Stimulated activated CD4-positive, alpha-beta T cell treated with anti-CD3 and anti-CD28 coated beads, Interleukin-1b, Interleukin-23, amount 100 ng/mL, for 48 hours (primary cell): ENCODE measurements at regions not wholly inside any gene's neighbourhood (a gene's known extent, or its start where the extent isn't known, plus 50 kb on each side); places are given as distances from the start of the nearest gene placed in this dataset.
"Not testable (repeated sequence)": the region's sequence is repeated elsewhere in the genome, so short reads cannot be mapped to it uniquely, and the experiment has no call there.

Experiments used
- DNase-seq: peaks from one replicate; pipeline ENCODE4 v3.0.0-alpha.2; 2020

GRCh38 chr15:32342772-32343199 is 60.3 kb downstream of the GOLGA8K start:
- peak; percentile 3 for DNase-seq

- not testable (repeated sequence) for DNase-seq
These were observed 60.8 kb downstream of the GOLGA8K start for GRCh38 chr15:32342268-32342667.

GRCh38 chr15:32341530-32341929 is 61.6 kb downstream of the GOLGA8K start:
- not testable (repeated sequence) for DNase-seq

DNA sequence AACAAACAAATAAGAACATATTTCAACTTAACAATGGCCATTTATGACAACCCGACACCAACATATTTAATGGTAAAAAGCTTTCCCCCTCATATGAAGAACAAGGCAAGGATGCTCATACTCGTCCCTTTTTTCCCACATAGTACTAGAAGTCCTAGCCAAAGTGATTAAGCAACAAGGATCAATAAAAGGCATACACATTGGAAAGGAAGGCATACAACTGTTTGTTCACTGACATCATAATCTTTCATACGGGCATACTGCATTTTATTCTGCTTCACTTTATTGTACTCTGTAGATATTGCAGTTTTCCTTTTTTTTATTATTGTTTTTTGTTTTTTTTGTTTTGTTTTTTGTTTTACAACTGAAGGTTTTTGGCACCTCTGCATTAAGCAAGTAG is 66.3 kb downstream of the GOLGA8K start:
- DNase-seq: not testable (repeated sequence)

DNA sequence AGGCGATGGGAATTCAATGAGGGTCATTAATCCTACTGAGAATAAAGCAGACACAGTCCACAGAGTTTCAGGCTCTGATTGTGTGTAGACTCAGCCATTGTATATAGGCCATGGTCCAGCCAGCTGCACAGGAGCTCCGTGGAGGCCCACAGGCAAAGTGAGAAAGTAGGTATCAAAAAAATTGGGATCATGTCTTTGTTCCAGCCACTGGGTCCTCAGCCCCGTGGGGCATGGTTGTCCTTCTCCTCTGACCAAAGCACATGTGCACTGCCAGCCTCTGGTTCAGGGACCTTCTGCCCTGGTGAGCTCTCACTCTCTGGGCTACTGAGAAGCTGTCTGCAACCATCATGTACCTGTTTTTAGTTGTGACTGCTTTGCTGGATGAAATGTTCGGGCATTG is 79.7 kb downstream of the GOLGA8K start:
- DNase-seq: not testable (repeated sequence)

DNA sequence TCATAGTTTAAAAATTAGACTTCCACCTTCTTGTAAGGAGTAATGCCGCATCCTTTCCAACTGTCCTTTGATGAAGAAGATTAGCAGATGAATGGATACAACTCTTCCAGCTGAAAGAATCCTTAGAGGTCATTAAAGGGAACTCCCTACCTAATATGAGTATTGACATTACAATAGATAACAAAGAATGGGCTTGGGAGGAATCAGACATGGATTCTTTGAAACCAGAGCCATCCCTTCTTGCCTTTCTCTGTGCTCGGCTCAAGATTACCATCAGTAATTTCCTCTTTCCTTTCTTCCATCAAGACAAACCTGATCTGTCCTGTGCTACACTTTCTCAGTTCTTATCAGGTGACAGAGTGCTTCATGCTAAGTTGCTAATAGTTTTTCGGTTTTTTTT is 83.8 kb downstream of the GOLGA8K start:
- DNase-seq: not testable (repeated sequence)

GRCh38 chr15:32316482-32316881 is 86.6 kb downstream of the GOLGA8K start:
- DNase-seq: not testable (repeated sequence)

DNA sequence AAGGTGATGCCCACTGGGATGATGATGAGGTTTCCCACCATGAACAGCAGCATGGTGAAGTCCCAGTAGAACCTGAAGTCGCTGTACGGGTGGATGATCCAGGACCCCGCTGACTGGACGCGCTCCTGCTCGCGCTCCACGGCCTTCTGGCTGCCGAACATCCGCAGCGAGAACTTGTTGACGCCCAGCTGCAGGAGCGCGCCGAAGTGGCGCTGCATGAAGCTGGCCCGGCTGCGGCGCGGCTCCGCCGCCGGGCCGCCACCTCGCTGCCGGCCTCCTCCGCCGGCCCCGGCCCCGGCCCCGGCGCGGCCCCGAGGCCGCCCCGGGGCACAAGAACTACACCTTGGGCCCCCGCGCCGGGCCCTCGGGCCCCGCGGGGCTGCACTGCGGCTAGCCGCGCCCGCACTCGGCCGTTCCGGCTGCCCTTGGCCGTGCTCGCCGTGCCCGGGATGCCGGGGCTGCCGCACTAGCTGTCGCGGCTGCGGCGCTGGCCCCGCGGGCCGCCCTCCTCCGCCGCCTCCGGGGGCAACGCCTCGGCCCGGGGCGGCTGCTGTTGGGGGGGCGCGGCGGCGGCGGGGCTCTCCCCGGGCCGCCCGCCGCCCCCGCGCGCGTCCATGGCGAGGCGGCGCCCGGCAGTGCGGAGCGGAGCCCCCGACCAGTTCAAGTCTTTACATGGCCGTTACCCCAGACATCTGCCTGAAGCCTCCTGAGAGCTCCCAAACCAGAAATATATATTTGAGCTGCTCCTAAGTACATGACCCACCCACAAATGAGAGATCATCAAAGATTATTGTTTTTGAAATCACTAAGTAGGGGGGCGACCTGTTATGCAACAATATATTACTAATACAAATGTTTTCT is 87.8 kb downstream of the GOLGA8K start:
- not testable (repeated sequence) for DNase-seq

- not testable (repeated sequence) for DNase-seq
These were observed 89.5 kb downstream of the GOLGA8K start for GRCh38 chr15:32313446-32314209.

DNA sequence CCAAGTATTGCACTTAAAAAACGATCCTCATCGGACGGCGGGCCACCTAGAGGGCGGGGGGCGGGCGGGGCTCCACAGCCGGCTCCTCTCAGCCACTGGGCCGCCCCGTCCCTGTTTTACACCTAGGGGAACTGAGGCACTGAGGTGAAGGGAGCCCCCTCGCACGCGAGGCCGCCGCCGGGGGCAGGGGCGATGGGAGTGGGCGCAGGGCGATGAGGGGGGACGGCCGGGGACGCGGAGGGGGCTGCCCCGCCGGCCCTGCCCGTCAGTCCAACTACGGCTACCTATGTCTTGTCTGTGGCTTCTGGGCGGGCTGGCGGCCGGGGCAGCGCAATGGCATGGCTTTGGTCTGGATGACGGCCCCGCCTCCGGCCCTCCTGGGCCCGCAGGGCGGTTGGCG is 90.4 kb downstream of the GOLGA8K start:
- DNase-seq: not testable (repeated sequence)

DNA sequence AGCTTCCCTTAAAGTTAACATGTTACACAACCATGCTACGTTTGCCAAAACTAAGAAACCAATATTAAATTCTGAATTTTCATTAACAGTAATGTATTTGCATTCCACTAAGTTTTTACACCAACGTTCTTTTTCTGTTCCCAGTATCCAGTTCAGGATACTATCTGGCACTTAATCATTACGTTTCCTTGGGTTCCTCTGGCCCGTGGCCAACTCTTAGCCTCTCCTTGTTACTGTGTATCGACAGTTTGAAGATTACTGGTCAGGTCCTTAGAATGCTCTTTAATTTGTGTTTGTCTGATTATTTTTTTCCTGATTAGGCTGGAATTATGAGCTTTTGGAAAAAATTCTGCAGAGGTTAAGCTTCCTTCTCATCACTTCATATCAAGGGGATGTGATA is 95.5 kb downstream of the GOLGA8K start:
- DNase-seq: not testable (repeated sequence)

DNA sequence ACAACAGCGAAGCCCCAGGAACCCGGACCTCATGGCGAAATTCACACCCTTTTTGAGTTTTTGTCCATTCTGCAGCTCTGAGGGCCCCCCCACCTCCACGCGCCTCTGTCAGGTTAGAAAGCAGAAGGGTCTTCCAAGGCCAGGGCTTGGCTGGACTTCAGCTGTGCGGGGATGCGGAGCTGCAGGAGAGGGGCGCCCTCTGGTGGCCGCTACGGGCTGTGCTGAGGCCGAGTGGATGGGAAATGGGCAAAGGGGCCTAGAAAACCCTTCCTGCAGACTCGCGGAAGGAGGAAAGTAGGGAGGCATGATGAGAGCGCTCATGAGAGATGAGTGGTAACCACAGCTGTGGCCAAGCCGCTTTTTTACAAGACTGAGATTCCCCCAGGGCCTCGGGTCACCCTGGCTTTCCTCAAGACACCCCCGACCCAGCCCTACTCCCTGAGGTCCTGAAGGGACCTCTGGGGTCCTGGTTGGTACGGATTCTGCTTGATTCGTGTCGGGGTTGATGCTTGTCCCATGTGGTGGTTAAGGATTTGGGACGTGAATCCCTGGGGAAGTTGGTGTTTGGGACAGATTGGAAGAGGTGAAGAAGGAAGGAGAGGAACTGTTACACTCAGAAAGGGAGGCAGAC is 126.8 kb downstream of the GOLGA8K start:
- DNase-seq: not testable (repeated sequence)

DNA sequence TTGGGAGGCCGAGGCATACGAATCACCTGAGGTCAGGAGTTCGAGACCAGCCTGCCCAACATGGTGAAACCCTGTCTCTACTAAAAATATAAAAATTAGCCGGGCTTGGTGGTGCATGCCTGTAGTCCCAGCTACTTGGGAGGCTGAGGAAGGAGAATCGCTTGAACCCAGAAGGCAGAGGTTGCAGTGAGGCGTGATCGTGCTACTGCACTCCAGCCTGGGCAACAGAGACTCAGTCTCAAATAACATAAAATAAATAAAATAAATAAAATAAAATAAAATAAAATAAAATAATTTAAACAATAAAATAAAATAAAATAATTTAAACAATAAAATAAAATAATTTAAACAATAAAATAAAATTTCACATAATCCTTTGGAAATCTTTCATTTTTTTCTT is 149.1 kb downstream of the GOLGA8K start:
- DNase-seq: not testable (repeated sequence)

- not testable (repeated sequence) for DNase-seq
These were observed 153.9 kb downstream of the GOLGA8K start for GRCh38 chr15:32249207-32249606.

- DNase-seq: not testable (repeated sequence)
These were observed 159.4 kb downstream of the GOLGA8K start for GRCh38 chr15:32243727-32244126.

DNA sequence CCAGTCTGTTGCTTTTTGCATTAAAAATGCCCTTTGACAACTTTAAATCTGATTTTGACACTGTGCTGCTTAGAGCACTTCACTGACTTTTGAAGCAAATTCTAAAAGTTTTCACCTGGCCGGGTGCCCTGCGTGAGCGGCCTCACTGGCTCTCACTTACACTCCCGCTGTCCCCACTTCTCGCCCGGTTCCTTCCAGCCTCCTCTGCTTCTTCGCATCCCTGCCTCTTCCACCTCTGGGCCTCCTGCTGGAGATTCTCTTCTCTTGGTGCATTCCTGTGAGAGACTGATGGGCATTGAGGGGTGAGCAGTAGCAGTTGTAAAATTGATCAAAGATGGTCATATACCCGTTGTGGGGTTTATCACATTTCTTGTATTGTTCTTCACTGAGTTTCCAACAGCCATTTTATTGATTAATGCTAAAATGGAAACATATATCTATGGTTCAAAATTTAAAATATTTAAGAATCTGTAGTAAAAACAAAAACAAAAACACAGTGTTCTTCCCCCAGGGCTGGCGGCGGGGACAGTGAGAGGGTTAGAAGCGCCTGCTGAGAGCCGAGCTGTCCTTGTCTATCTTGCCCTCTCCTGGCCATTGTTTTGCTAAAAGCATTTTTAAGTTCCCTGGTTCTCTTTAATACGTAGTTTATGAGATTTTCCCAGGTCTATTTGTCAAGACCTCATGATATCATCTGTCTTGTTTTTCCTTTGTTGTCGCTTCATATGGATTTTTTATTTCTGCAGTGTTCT is 160.1 kb downstream of the GOLGA8K start:
- DNase-seq: not testable (repeated sequence)

DNA sequence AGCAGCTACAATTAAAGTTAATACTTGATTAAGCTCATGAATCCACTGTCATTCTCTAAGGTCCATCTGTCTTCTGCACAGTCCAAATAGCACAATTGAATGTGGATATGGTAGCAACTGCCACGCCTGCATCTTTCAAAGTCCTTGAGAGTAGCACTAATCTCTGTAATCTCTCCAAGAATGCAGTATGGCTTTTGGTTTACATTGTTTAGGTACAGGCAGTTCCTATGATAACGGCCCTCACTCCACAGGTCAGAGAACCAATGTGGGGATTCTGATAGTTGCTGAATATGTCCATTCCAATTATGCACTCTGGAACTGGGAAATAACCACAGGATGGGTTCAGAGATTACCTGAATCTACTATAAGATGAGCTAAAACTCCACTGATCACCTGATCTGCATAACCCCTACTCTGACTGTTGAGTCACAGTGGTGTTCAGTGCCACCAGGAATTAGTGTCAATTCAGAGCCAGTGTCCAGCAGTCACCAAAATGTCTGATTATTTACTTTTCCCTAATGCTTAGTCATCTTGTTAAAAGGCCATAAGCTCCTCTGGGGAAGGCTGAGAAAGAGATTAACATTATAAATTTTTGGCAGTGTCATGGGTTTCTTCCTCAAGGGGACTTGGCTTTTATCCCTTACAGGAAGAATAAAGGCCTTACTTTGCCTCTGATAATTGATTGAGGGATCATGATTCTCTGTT is 175.5 kb downstream of the GOLGA8K start:
- DNase-seq: not testable (repeated sequence)

- DNase-seq: no peak
These were observed 180.4 kb downstream of the GOLGA8K start for GRCh38 chr15:32222716-32223115.
